ENCODE measurements at regions not wholly inside any gene's neighbourhood (a gene's known extent, or its start where the extent isn't known, plus 50 kb on each side); places are given as distances from the start of the nearest gene placed in this dataset.

- TF ChIP-seq CTCF (conservative IDR thresholded peaks at IDR 0.05) (no peak), EZH2 (IDR thresholded peaks at IDR 0.05; ENCODE audit: low read depth) (no peak)
These were observed 404.8 kb upstream of the ATP11B start for GRCh38 chr3:182388506-182388905.

Data from PC-9 (cell line).